ENCODE measurements at regions not wholly inside any gene's neighbourhood (a gene's known extent, or its start where the extent isn't known, plus 50 kb on each side); places are given as distances from the start of the nearest gene placed in this dataset.

DNA sequence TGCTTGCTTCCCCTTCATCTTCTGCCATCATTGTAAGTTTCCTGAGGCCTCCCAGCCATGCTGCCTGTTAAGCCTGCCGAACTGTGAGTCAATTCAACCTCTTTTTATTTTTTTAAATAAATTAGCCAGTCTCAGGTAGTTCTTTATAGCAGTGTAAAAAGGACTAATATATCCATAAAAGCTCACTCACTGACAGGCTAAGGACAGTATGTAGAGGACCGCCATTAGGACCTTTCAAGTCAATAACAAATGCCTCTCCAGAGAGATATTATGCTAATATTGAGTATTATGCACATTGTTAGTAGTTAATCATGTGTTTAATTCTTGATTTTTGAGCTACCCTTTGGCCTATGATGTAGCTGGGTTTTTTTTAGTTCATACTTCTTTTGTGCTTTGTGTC is 62.6 kb upstream of the GYPA start:
- Histone ChIP-seq H3K79me2 (ENCODE audit: insufficient read depth, low read length) (no peaks in the 10 kb centered on the region), H3K23me2 (ENCODE audit: insufficient read length, low read depth, low read length, poor library complexity, severe bottlenecking) (no peaks in the 10 kb centered on the region), H3K4me2 (ENCODE audit: insufficient read depth, insufficient read length, low read length) (no peak overlapping the region), H4K5ac (ENCODE audit: insufficient read length, low read depth, low read length) (no peak overlapping the region), H3K4ac (ENCODE audit: low read depth, low read length) (no peak overlapping the region), H2BK15ac (ENCODE audit: low read depth, low read length) (no peak overlapping the region), H2BK5ac (ENCODE audit: insufficient read length, low read length) (no peak overlapping the region), H4K8ac (replicated peaks; ENCODE audit: insufficient read length, low read depth, low read length) (no peak overlapping the region), H3T11ph (ENCODE audit: low read length) (no peak overlapping the region), H2BK20ac (ENCODE audit: low read depth, low read length, poor library complexity, severe bottlenecking) (no peak overlapping the region), H4K20me1 (ENCODE audit: control insufficient read depth, insufficient read depth, insufficient read length) (no peaks in the 10 kb centered on the region), H3K23ac (ENCODE audit: insufficient read length, low read depth, low read length) (no peak overlapping the region), H3K79me1 (ENCODE audit: insufficient read depth, low read depth, low read length, poor library complexity, severe bottlenecking) (no peaks in the 10 kb centered on the region), H2BK120ac (ENCODE audit: low read depth, low read length, poor library complexity, severe bottlenecking) (no peak overlapping the region), H2AFZ (ENCODE audit: low read length) (no peak overlapping the region), H3K56ac (ENCODE audit: insufficient read length, low read depth, low read length) (no peak overlapping the region), H3K27ac (ENCODE audit: insufficient read length, low read depth, low read length) (no peak overlapping the region), H2AK5ac (ENCODE audit: insufficient read length, low read length) (no peak overlapping the region), H3K9me3 (ENCODE audit: control insufficient read depth, low read depth, low read length) (no peaks in the 10 kb centered on the region), H3K14ac (ENCODE audit: insufficient read depth, low read length) (no peak overlapping the region), H3K9ac (ENCODE audit: extremely low read depth, insufficient read length, low read length) (no peak overlapping the region), H3K18ac (ENCODE audit: insufficient read length, low read depth, low read length) (no peak overlapping the region), H2BK12ac (ENCODE audit: insufficient read length, low read depth, low read length) (no peak overlapping the region), H3K27me3 (ENCODE audit: insufficient read depth, low read length) (no peaks in the 10 kb centered on the region), H4K91ac (ENCODE audit: insufficient read length, low read depth, low read length) (no peak overlapping the region), H3K4me1 (ENCODE audit: insufficient read depth, low read length) (no peaks in the 10 kb centered on the region)
- WGBS (ENCODE audit: extremely low coverage, insufficient read length, low lambda C conversion rate) = no CpG with 5 or more reads among the region's 2 CpGs
- Mint-ChIP-seq H3K9me3 (peaks cover 0 to 4% of the 10 kb centered on the region in 2 experiments; a peak in 3 of 5 replicates), H3K36me3 (ENCODE audit: insufficient read depth in 1 of 3, low read depth in 3 of 3) (peaks cover 0 to 3% (median 0%) of the 10 kb centered on the region in 3 experiments; a peak in 1 of 7 replicates), H3K27ac (no peak overlapping the region), H3K4me1 (no peaks in the 10 kb centered on the region), H3K27me3 (ENCODE audit: low read depth) (peaks cover 1% of the 10 kb centered on the region; the same call in 1 of the 2 replicates), H3K4me3 (no peak overlapping the region)
- TF ChIP-seq, protein P1, sequence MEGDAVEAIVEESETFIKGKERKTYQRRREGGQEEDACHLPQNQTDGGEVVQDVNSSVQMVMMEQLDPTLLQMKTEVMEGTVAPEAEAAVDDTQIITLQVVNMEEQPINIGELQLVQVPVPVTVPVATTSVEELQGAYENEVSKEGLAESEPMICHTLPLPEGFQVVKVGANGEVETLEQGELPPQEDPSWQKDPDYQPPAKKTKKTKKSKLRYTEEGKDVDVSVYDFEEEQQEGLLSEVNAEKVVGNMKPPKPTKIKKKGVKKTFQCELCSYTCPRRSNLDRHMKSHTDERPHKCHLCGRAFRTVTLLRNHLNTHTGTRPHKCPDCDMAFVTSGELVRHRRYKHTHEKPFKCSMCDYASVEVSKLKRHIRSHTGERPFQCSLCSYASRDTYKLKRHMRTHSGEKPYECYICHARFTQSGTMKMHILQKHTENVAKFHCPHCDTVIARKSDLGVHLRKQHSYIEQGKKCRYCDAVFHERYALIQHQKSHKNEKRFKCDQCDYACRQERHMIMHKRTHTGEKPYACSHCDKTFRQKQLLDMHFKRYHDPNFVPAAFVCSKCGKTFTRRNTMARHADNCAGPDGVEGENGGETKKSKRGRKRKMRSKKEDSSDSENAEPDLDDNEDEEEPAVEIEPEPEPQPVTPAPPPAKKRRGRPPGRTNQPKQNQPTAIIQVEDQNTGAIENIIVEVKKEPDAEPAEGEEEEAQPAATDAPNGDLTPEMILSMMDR (conservative IDR thresholded peaks at IDR 0.05) = no peak
- DNase-seq = no peak
